DMS53 treated with DMSO at 0.1 percent for 48 hours (cell line): ENCODE measurements at regions not wholly inside any gene's neighbourhood (a gene's known extent, or its start where the extent isn't known, plus 50 kb on each side); places are given as distances from the start of the nearest gene placed in this dataset.
"Not testable (repeated sequence)": the region's sequence is repeated elsewhere in the genome, so short reads cannot be mapped to it uniquely, and the experiment has no call there.

Experiments
- DNase-seq: peaks from one replicate; lab custom pipeline; 2025; ENCODE audit not compliant: unreplicated experiment; lab: John Stamatoyannopoulos, UW

GRCh38 chr2:132317026-132317680 lies 99.5 kb upstream of the GPR39 start:
- not testable (repeated sequence) for DNase-seq

- DNase-seq = not testable (repeated sequence)
Observed at GRCh38 chr2:132318481-132318880, 98.1 kb upstream of the GPR39 start.

DNA sequence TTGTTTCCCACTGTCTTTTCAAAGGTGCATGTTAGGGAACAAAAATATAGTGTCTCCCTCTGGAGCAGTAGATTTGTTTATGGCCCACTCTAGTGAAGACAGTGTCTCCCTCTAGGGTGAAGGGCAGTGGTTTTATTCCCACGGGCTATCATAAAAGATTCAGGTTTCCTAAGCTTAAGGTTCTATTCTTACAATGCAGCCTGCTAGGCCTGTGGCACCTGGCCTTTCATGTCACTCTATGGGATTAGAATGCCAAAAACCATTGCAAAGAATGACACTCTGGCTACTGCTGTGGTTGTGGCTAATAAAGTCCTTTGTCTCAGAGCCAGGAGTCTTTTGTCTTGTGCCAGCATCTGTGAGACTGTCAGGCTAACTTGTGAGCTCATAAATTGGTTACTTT lies 92.6 kb upstream of the GPR39 start:
- DNase-seq = not testable (repeated sequence)

GRCh38 chr2:132332345-132333033 lies 84.1 kb upstream of the GPR39 start:
- DNase-seq = not testable (repeated sequence)

- not testable (repeated sequence) for DNase-seq
Observed at GRCh38 chr2:132337135-132337534, 79.5 kb upstream of the GPR39 start.

DNA sequence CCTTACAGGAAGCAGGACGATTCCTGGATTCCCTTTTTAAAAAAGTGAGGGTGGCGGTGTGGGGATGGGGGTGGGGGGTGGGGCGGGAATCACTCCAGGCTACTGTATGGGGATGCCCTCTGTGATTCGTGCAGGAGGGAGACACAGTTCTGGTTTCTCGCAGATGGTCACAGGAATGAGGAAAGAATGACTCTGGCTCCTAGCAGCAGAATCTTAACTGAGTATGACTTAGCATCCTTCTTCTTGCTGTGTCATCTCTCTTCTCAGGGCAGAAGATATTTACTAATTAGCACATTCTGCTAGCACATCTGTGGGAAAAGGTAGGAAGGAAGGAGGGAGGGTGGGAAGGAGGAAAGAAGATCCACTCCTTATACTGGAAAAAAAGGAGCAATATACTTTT lies 78.8 kb upstream of the GPR39 start:
- not testable (repeated sequence) for DNase-seq

- DNase-seq = peak; percentile 14
Observed at GRCh38 chr2:132347041-132347780, 69.4 kb upstream of the GPR39 start.

GRCh38 chr2:132349092-132349687 lies 67.4 kb upstream of the GPR39 start:
- DNase-seq = peak; percentile 0

DNA sequence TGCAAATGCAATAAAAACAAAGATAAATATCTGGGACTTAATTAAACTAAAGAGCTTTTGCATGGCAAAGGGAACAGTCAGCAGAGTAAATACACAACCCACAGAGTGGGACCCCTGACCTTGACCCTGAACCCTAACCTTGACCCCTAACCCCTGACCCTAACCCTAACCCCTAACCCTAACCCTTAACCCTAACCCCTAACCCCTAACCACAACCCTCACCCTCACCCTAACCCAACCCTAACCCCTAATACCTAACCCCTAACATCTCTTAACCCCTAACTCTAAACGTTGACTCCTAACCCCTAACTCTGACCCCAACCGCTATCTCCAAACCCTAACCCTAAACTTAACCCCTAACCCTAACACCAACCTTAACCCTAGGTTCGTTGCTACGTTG lies 64.9 kb upstream of the GPR39 start:
- DNase-seq = not testable (repeated sequence)

DNA sequence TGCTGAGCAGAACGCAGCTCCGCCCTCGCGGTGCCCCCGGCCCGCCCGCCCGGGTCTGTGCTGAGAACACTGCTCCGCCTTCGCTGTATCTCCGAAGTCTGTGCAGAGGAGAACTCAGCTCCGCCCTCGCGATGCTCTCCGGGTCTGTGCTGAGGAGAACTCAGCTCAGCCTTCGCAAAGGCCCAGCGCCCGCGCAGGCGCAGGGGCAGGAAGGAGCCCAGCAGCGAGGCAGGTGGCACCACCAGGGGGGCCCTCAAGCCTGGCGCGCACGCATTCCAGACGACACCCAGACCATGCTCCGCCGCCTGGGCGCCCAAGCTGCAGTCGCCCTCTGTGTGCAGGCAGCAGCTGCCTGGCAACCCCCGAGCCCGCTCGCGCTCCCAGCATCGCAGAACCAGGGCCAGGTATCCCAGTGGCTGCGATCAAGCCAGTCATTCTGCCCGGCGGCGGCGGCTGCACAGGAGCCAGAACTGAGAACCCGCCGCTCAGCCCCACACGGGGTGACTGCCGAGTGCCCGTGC lies 64.1 kb upstream of the GPR39 start:
- peak; percentile 20 for DNase-seq

GRCh38 chr2:132353380-132353779 lies 63.2 kb upstream of the GPR39 start:
- not testable (repeated sequence) for DNase-seq

GRCh38 chr2:132360964-132361363 lies 55.6 kb upstream of the GPR39 start:
- not testable (repeated sequence) for DNase-seq

- DNase-seq = not testable (repeated sequence)
Observed at GRCh38 chr2:132361498-132361897, 55.1 kb upstream of the GPR39 start.

- DNase-seq = not testable (repeated sequence)
Observed at GRCh38 chr2:132363352-132363751, 53.3 kb upstream of the GPR39 start.

GRCh38 chr2:132365963-132366362 lies 50.6 kb upstream of the GPR39 start:
- not testable (repeated sequence) for DNase-seq

GRCh38 chr2:132366421-132367180 lies 50.0 kb upstream of the GPR39 start:
- no peak for DNase-seq
